ENCODE measurements at regions not wholly inside any gene's neighbourhood (a gene's known extent, or its start where the extent isn't known, plus 50 kb on each side); places are given as distances from the start of the nearest gene placed in this dataset.

- Histone ChIP-seq H3K4me1 (ENCODE audit: insufficient read depth) (no peaks in the 10 kb centered on the region), H3F3A (replicated peaks; ENCODE audit: low read depth) (no peaks in the 10 kb centered on the region), H3K36me3 (ENCODE audit: insufficient read depth) (no peaks in the 10 kb centered on the region), H3K27ac (ENCODE audit: low read depth) (no peak overlapping the region), H3K4me2 (no peak overlapping the region), H3K27me3 (ENCODE audit: insufficient read depth) (no peaks in the 10 kb centered on the region), H2AFZ (no peak overlapping the region), H4K20me1 (replicated peaks; ENCODE audit: insufficient read depth) (no peaks in the 10 kb centered on the region), H3K4me3 (no peak overlapping the region), H3K79me2 (replicated peaks; ENCODE audit: insufficient read depth) (no peaks in the 10 kb centered on the region), H3K9me2 (ENCODE audit: insufficient read depth) (no peaks in the 10 kb centered on the region)
- ATAC-seq (no peak), DNase-seq (ENCODE audit: low spot score) (no peak)
- TF ChIP-seq ZNF331 (CRISPR knock-in tag; IDR thresholded peaks at IDR 0.05; ENCODE audit: low read depth): no peak
- TF ChIP-seq JUNB (IDR thresholded peaks at IDR 0.05; ENCODE audit: unreplicated experiment): no peak
- no peaks in the 10 kb centered on the region for H3K36me3 Mint-ChIP-seq (ENCODE audit: low read depth)
- no peaks in the 10 kb centered on the region for H3K9me3 Mint-ChIP-seq
- no peaks in the 10 kb centered on the region for H3K27me3 Mint-ChIP-seq (ENCODE audit: insufficient read depth, low read depth, poor library complexity)
- H3K4me1 Mint-ChIP-seq: no peaks in the 10 kb centered on the region
- H3K4me3 Mint-ChIP-seq: no peak overlapping the region
- H3K27ac Mint-ChIP-seq: no peak overlapping the region
These were observed 801.4 kb upstream of the ZEB2 start for GRCh38 chr2:145321344-145321743.

- ATAC-seq (no peak), DNase-seq (ENCODE audit: low spot score) (no peak)
- H3K4me1 ChIP-seq (ENCODE audit: insufficient read depth): no peaks in the 10 kb centered on the region
- H3K27me3 ChIP-seq (ENCODE audit: insufficient read depth): no peaks in the 10 kb centered on the region
- H3K27ac ChIP-seq (ENCODE audit: low read depth): no peak overlapping the region
- Mint-ChIP-seq H3K4me3 (no peak overlapping the region), H3K27me3 (ENCODE audit: insufficient read depth, low read depth, poor library complexity) (no peaks in the 10 kb centered on the region), H3K4me1 (no peaks in the 10 kb centered on the region), H3K9me3 (peaks cover 14% of the 10 kb centered on the region), H3K27ac (no peak overlapping the region), H3K36me3 (ENCODE audit: low read depth) (peaks cover 6% of the 10 kb centered on the region)
- no peaks in the 10 kb centered on the region for H4K20me1 ChIP-seq (replicated peaks; ENCODE audit: insufficient read depth)
- no peaks in the 10 kb centered on the region for H3F3A ChIP-seq (replicated peaks; ENCODE audit: low read depth)
- H3K4me2 ChIP-seq: no peak overlapping the region
- H3K79me2 ChIP-seq (replicated peaks; ENCODE audit: insufficient read depth): no peaks in the 10 kb centered on the region
- no peaks in the 10 kb centered on the region for H3K36me3 ChIP-seq (ENCODE audit: insufficient read depth)
- 0 out of 2 replicates have a peak, but pooled peaks cover 4% of the 10 kb centered on the region for H3K9me2 ChIP-seq (ENCODE audit: insufficient read depth)
- H3K4me3 ChIP-seq: no peak overlapping the region
- H2AFZ ChIP-seq: no peak overlapping the region
- no peak for TF ChIP-seq EZH2phosphoT487 (IDR thresholded peaks at IDR 0.05; ENCODE audit: unreplicated experiment)
- TF ChIP-seq, protein P1, sequence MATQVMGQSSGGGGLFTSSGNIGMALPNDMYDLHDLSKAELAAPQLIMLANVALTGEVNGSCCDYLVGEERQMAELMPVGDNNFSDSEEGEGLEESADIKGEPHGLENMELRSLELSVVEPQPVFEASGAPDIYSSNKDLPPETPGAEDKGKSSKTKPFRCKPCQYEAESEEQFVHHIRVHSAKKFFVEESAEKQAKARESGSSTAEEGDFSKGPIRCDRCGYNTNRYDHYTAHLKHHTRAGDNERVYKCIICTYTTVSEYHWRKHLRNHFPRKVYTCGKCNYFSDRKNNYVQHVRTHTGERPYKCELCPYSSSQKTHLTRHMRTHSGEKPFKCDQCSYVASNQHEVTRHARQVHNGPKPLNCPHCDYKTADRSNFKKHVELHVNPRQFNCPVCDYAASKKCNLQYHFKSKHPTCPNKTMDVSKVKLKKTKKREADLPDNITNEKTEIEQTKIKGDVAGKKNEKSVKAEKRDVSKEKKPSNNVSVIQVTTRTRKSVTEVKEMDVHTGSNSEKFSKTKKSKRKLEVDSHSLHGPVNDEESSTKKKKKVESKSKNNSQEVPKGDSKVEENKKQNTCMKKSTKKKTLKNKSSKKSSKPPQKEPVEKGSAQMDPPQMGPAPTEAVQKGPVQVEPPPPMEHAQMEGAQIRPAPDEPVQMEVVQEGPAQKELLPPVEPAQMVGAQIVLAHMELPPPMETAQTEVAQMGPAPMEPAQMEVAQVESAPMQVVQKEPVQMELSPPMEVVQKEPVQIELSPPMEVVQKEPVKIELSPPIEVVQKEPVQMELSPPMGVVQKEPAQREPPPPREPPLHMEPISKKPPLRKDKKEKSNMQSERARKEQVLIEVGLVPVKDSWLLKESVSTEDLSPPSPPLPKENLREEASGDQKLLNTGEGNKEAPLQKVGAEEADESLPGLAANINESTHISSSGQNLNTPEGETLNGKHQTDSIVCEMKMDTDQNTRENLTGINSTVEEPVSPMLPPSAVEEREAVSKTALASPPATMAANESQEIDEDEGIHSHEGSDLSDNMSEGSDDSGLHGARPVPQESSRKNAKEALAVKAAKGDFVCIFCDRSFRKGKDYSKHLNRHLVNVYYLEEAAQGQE (IDR thresholded peaks at IDR 0.05; ENCODE audit: unreplicated experiment): no peak
- no peak for TF ChIP-seq CTCF (conservative IDR thresholded peaks at IDR 0.05; ENCODE audit: low read depth in 2 of 2)
- TF ChIP-seq ZNF462 (CRISPR knock-in tag; IDR thresholded peaks at IDR 0.05): no peak
- no peak for TF ChIP-seq STAT1 (IDR thresholded peaks at IDR 0.05; ENCODE audit: unreplicated experiment)
- TF ChIP-seq, protein P2, sequence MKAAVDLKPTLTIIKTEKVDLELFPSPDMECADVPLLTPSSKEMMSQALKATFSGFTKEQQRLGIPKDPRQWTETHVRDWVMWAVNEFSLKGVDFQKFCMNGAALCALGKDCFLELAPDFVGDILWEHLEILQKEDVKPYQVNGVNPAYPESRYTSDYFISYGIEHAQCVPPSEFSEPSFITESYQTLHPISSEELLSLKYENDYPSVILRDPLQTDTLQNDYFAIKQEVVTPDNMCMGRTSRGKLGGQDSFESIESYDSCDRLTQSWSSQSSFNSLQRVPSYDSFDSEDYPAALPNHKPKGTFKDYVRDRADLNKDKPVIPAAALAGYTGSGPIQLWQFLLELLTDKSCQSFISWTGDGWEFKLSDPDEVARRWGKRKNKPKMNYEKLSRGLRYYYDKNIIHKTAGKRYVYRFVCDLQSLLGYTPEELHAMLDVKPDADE (IDR thresholded peaks at IDR 0.05): no peak
- no peak for TF ChIP-seq ZNF114 (CRISPR knock-in tag; IDR thresholded peaks at IDR 0.05)
- TF ChIP-seq CREB1 (CRISPR knock-in tag; IDR thresholded peaks at IDR 0.05; ENCODE audit: low read depth): no peak
- no peak for TF ChIP-seq NANOG (IDR thresholded peaks at IDR 0.05; ENCODE audit: borderline replicate concordance)
These were observed 796.6 kb upstream of the ZEB2 start for GRCh38 chr2:145316496-145316895.

Measured in GM23338 (cell line).